T-helper 17 cell (primary cell): ENCODE measurements at regions not wholly inside any gene's neighbourhood (a gene's known extent, or its start where the extent isn't known, plus 50 kb on each side); places are given as distances from the start of the nearest gene placed in this dataset.
"Not testable (repeated sequence)": the region's sequence is repeated elsewhere in the genome, so short reads cannot be mapped to it uniquely, and the experiment has no call there.

ENCODE experiments used
- ATAC-seq: fragments of 150-1000 bp; cut with Tn5 transposase; 2 replicates; pipeline ENCODE4 v1.10.0; 2021; ENCODE audit warnings: mild to moderate bottlenecking, moderate library complexity
- DNase-seq, 3 donors: peaks; one replicate each; pipeline versions ENCODE4 v3.0.0 to v3.0.0-alpha.2; 2020 to 2021
- H3K9me3 ChIP-seq: one replicate; pipeline ENCODE4 v1.7.0; 2013; ENCODE audit warnings: low read length, mild to moderate bottlenecking; ENCODE audit not compliant: control insufficient read depth, poor library complexity, severe bottlenecking
- H3K27ac Mint-ChIP-seq: one replicate; pipeline ENCODE4 v1.8.0; 2022; ENCODE audit warnings: mild to moderate bottlenecking, moderate library complexity, mixed read lengths
- H3K27me3 Mint-ChIP-seq: one replicate; pipeline ENCODE4 v1.8.0; 2022; ENCODE audit warnings: mixed read lengths
- H3K36me3 Mint-ChIP-seq: one replicate; pipeline ENCODE4 v1.8.0; 2022; ENCODE audit warnings: low read depth, mixed read lengths
- H3K4me1 Mint-ChIP-seq: one replicate; pipeline ENCODE4 v1.8.0; 2022; ENCODE audit warnings: mild to moderate bottlenecking, mixed read lengths
- H3K4me3 Mint-ChIP-seq: one replicate; pipeline ENCODE4 v1.8.0; 2022; ENCODE audit warnings: mild to moderate bottlenecking, moderate library complexity, mixed read lengths

DNA sequence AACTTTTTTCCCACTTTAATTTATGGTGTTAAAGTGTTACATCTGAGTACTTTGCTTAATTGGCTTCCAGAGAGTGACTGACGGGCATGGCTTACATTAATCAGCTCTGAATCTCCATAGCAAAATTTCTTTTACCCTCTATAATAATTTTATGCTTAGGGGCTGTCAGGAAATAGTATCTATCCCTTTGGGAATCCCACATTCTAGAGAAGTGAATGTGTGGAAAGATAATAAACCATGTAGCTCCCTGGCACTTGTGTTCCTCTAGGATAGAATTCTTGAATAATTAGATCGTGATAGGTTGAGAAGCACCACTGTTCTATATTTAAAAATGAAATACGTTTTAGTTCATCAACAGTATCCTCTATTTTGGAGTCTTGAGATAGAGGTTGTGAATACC, 89.6 kb downstream of the DNAJB9 start:
- H3K9me3 ChIP-seq: no peaks in the 10 kb centered on the region
- ATAC-seq (no peak), DNase-seq (no peak)
- H3K36me3 Mint-ChIP-seq: no peaks in the 10 kb centered on the region
- H3K4me3 Mint-ChIP-seq: no peak overlapping the region
- peaks cover 10% of the 10 kb centered on the region for H3K27me3 Mint-ChIP-seq
- H3K4me1 Mint-ChIP-seq: no peaks in the 10 kb centered on the region
- no peak overlapping the region for H3K27ac Mint-ChIP-seq

DNA sequence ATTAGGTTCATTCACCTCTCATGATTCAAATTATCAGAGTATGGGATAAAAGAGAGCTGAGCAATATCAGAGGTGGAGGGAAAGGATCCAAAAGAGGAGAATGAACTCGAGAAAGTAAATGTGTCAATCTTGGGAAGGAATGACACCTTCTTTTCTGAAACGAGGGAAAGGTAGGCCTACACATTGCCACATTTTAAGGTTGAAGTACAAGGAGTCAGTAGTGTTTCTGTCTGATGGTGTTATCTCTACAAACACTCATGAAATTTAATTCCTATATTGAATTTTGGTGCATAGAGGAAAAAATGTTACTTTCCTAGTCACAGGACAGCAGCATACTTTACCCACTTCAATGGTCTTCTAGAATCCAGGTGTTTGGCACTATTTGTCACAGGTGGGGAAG, 90.2 kb downstream of the DNAJB9 start:
- H3K27me3 Mint-ChIP-seq: peaks cover 10% of the 10 kb centered on the region
- DNase-seq (no peak), ATAC-seq (no peak)
- no peaks in the 10 kb centered on the region for H3K9me3 ChIP-seq
- no peak overlapping the region for H3K27ac Mint-ChIP-seq
- H3K36me3 Mint-ChIP-seq: no peaks in the 10 kb centered on the region
- H3K4me3 Mint-ChIP-seq: no peak overlapping the region
- no peaks in the 10 kb centered on the region for H3K4me1 Mint-ChIP-seq

DNA sequence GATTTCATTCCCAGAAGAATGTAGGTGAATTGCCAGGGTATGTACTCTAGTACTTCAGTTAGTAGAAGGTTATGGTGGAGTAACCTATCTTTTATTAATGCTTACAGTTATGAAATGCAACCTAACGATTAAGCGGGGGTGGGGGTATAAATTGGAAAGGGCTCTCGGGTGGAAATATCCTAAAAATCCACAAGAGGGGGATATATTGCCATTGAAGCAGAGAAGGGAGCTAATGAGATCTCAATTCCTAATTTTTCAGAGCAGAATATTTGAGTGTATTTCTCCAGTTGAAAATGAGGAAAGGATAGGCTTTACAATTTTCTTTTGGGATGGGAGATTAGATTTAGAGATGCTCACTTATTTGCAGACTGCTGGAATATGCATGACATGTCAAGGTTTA, 90.8 kb downstream of the DNAJB9 start:
- no peak for ATAC-seq

DNA sequence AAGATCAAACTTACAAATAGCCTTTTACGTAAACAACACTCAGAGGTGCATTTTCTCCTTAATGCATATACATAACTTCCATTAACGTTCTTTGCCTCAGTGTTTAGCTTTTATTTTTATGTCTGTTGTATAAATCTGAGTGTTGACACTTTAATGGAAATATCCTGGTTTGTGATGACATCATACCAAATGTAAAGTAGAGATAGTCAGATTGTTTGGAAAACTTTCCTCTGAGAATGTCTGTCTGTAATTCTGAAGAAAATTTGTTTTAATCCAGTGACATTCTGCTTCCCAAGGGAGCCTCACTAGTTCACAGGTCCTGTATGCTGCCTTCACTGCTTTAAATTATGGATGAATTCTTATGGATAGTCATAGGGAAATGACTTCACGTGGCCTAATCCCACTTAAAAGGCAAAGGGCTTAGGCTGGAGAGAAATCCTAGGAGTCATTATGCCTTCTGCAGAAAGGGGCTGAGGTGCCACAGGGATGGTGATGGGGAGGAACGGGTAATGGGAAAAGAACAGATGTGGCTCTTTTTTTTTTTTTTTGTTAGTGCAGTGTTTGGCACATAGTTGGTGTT, 93.2 kb downstream of the DNAJB9 start:
- no peak overlapping the region for H3K27ac Mint-ChIP-seq
- peaks cover 2% of the 10 kb centered on the region for H3K36me3 Mint-ChIP-seq
- DNase-seq (no peak), ATAC-seq (no peak)
- no peaks in the 10 kb centered on the region for H3K9me3 ChIP-seq
- H3K4me3 Mint-ChIP-seq: no peak overlapping the region
- no peaks in the 10 kb centered on the region for H3K4me1 Mint-ChIP-seq
- peaks cover 10% of the 10 kb centered on the region for H3K27me3 Mint-ChIP-seq

More for the DNA sequence above, 90.8 kb downstream of the DNAJB9 start:
- Mint-ChIP-seq H3K4me3 (no peak overlapping the region), H3K27ac (no peak overlapping the region), H3K4me1 (no peaks in the 10 kb centered on the region), H3K27me3 (peaks cover 10% of the 10 kb centered on the region), H3K36me3 (no peaks in the 10 kb centered on the region)
- no peak for DNase-seq
- H3K9me3 ChIP-seq: no peaks in the 10 kb centered on the region

DNA sequence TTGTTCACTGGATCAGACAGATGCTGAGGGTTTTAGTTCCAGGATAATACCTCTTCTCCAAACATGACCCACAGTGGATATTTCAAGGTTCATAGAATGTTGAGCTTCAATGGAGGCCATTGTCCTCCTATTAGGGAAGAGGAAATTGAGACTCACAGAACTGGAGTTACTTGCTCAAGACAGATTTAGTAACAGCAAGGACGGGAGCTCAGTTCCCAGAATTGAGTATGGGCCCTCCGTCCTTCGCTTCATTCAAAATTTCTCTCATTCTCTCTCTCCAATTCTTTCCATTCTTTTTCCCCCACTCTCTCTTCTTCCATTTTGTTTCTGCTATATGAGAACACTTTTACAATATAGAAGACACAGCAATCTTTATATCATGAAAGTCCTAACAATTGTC, 94.0 kb downstream of the DNAJB9 start:
- Mint-ChIP-seq H3K36me3 (peaks cover 2% of the 10 kb centered on the region), H3K4me3 (no peak overlapping the region), H3K27ac (no peak overlapping the region), H3K4me1 (no peaks in the 10 kb centered on the region), H3K27me3 (peaks cover 10% of the 10 kb centered on the region)
- no peak for DNase-seq
- H3K9me3 ChIP-seq: no peaks in the 10 kb centered on the region
- ATAC-seq: no peak

DNA sequence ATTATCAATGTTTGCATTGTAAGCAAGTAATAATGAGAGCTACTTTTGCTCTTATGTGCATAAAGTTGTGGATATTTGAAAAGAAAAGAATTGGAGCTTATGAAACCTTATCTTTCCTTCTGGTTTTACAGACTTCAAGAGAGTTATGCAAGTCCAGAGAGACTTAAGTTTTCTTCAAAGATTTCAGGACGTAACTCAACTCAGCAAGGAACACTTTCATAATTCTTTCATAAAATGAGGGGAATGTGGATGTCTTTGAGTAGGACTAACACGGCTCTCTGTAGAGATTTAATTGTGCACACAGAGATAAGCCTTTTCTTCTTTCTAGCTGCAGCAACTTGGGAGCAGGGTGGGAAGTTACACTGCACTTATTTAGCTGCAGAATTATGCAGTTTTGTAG, 97.5 kb downstream of the DNAJB9 start:
- Mint-ChIP-seq H3K36me3 (peaks cover 2% of the 10 kb centered on the region), H3K4me3 (no peak overlapping the region), H3K4me1 (no peaks in the 10 kb centered on the region), H3K27me3 (no peaks in the 10 kb centered on the region), H3K27ac (no peak overlapping the region)
- no peak for DNase-seq
- no peak for ATAC-seq
- H3K9me3 ChIP-seq: no peaks in the 10 kb centered on the region

DNA sequence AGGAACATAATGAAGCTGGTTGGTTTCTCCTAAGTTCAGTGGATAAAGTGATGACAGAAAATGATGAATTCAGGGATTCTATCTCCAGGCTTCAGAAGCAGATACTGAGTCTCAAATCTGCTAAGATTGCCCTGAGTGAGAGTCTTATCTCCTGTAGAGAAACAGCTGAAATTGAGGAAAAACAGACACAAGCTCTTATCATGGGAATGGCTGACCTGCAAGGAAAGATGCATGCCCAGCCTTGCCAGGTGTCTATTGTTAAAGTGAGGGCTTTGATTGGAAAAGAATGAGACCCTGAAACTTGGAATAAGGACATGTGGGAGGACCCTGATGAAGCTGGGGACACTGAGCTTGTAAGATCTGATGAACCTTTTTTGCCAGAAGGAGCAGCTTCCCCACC, 100.3 kb downstream of the DNAJB9 start:
- Mint-ChIP-seq H3K36me3 (peaks cover 2% of the 10 kb centered on the region), H3K4me1 (no peaks in the 10 kb centered on the region), H3K4me3 (no peak overlapping the region), H3K27me3 (no peaks in the 10 kb centered on the region), H3K27ac (no peak overlapping the region)
- DNase-seq: no peak
- ATAC-seq: no peak
- H3K9me3 ChIP-seq: no peaks in the 10 kb centered on the region

DNA sequence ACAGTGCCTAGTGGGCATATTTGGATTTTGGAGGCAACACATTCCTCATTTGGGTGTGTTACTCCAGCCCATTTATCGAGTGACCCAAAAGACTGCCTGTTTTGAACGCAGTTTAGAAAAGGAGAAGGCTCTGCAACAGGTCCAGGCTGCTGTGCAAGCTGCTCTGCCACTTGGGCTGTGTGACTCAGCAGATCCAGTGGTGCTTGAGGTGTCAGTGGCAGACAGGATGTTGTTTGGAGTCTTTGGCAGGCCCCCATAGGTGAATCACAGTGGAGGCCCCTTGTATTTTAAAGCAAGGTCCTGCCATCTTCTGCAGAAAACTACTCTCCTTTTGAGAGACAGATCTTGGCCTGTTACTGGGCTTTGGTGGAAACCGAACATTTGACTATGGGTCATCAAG, 104.0 kb downstream of the DNAJB9 start:
- not testable (repeated sequence) for ATAC-seq, DNase-seq, H3K36me3 Mint-ChIP-seq, H3K9me3 ChIP-seq, H3K27ac Mint-ChIP-seq, H3K27me3 Mint-ChIP-seq, H3K4me3 Mint-ChIP-seq, H3K4me1 Mint-ChIP-seq

DNA sequence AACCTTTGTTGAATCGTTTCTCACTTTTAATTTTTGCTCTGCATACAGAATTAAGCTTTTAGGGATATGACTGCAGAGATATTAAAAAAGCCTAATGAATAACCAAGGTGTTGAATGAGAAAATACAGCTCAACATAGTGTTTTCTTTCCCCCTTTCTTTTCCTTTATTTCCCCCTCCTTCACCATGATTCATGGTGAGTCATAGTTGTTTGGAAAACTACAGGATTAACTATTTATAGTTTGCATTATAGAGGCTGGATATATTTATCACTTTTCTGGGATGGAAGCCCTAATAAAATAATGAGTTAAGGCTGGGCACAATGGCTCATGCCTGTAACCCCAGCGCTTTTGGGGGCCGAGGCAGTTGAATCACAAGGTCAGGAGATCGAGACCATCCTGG, 115.0 kb downstream of the DNAJB9 start:
- Mint-ChIP-seq H3K27me3 (no peaks in the 10 kb centered on the region), H3K4me1 (no peaks in the 10 kb centered on the region), H3K36me3 (no peaks in the 10 kb centered on the region), H3K4me3 (no peak overlapping the region), H3K27ac (no peak overlapping the region)
- DNase-seq (no peak), ATAC-seq (no peak)
- H3K9me3 ChIP-seq: no peaks in the 10 kb centered on the region

DNA sequence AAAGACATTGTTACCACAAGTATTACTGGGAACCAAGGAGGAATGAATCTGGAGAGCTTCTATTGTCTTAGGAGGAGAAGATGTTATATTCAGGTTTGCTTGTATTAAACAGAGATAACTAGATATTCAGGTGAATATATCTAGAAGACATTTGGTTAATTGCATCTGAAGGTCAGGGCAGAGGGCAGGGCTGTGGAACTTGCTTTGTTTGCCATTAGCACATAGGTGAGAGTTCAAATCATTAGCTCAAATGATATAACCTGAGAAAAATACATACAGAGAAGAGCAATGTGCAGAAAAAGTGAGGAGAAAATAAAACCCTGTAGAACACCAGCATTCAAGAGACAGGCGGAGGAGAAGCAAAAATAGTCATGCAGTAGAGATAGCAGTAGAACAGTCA, 116.8 kb downstream of the DNAJB9 start:
- Mint-ChIP-seq H3K27me3 (no peaks in the 10 kb centered on the region), H3K4me1 (no peaks in the 10 kb centered on the region), H3K27ac (no peak overlapping the region), H3K36me3 (no peaks in the 10 kb centered on the region), H3K4me3 (no peak overlapping the region)
- ATAC-seq (no peak), DNase-seq (no peak)
- H3K9me3 ChIP-seq: no peaks in the 10 kb centered on the region

DNA sequence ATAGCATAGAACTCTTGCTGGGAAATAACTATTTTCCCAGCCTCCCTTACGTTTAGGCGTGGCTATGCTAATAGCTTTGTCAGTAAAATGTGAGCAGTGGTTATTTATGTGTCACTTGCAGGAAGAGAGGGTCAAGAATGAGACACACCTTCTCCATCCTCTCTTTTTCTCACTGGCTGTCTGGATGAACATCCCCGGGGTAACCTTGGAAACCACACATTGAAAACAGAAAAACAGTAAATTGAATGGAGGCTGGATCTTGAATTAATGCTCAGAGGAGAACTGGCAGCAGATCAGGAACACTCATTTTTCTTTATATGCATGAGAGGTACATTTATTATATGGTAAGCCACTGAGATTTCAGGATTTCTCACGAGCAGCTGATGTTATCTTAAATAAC, 127.6 kb downstream of the DNAJB9 start:
- Mint-ChIP-seq H3K36me3 (no peaks in the 10 kb centered on the region), H3K4me3 (no peak overlapping the region), H3K27ac (no peak overlapping the region), H3K27me3 (no peaks in the 10 kb centered on the region), H3K4me1 (no peaks in the 10 kb centered on the region)
- DNase-seq (no peak), ATAC-seq (no peak)
- no peaks in the 10 kb centered on the region for H3K9me3 ChIP-seq

DNA sequence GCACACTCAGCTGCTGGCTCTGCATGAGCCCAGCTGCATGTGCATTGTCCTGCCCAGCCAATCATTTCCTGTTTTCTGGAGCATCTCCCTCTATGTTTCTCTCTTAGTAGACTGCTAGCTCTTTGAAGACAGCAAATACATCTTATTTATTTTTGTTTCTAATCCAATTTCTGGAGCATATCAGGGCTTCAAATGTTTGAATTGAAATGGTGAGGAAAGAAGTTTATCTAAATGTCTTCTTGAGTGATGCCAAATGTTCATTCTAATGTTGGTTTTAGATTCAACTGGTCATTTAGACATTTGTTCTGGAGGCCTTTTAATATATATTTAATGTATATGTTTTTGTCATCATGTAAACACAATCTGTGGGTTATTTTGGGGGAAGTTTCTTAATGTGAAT, 141.9 kb downstream of the DNAJB9 start:
- Mint-ChIP-seq H3K4me1 (no peaks in the 10 kb centered on the region), H3K27ac (no peak overlapping the region), H3K36me3 (no peaks in the 10 kb centered on the region), H3K27me3 (no peaks in the 10 kb centered on the region), H3K4me3 (no peak overlapping the region)
- H3K9me3 ChIP-seq: no peaks in the 10 kb centered on the region
- no peak for ATAC-seq
- DNase-seq: no peak

DNA sequence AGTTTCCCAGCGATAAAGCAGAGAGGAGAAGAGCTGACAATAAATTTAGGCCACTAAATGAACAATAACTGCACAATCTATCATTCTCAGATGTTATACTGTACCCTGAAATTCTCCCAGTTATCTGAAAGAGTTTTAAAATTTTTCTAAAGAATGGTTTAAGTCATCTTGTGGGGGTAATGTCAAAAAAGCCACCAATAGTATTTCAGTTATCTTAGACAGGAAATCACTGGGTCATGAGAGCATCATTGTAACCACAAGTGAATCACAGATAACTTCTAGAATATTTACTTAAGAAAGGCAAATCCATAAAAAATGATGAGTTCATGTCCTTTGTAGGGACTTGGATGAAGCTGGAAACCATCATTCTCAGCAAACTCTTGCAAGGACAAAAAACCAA, 147.1 kb downstream of the DNAJB9 start:
- Mint-ChIP-seq H3K4me1 (no peaks in the 10 kb centered on the region), H3K36me3 (no peaks in the 10 kb centered on the region), H3K27me3 (no peaks in the 10 kb centered on the region), H3K4me3 (no peak overlapping the region), H3K27ac (no peak overlapping the region)
- H3K9me3 ChIP-seq: no peaks in the 10 kb centered on the region
- no peak for ATAC-seq
- no peak for DNase-seq

DNA sequence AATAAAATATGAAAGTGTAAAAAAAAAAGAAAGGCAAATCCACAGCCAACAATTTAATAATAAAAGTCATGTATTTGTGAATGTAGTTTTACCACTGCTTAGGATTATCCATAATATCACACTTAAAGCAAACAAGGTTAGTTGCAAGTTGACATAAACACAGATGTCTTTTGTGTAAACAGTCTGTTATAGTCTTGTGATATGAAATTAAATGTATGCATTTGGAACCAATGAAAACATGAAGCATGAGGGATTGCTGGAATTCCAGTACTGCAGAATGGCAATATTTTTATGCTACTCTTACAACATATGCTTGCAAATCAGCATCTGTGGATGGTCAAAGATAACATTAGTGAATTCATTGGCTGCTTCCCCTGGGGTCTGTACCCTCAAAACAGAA, 148.1 kb downstream of the DNAJB9 start:
- Mint-ChIP-seq H3K27me3 (no peaks in the 10 kb centered on the region), H3K4me1 (no peaks in the 10 kb centered on the region), H3K36me3 (no peaks in the 10 kb centered on the region), H3K4me3 (no peak overlapping the region), H3K27ac (no peak overlapping the region)
- no peaks in the 10 kb centered on the region for H3K9me3 ChIP-seq
- ATAC-seq: no peak
- DNase-seq: no peak

DNA sequence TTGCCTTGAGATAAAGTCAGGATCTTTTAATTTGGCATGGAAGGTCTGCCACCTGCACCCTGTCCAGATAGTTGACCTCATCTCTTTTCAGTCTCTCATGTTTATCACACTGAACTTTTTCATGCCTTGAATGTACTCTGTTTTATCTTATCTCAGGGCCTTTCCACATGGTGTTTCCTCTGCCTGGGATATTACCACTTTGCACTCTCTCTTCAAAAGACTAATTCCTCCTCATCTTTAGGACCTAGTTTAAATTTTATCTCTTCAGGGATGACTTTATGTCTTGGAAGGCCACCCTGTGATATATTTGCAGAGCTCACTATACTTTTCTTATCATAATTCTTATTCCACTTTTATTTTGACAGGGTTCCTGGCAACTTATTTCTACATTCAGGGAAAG, 150.0 kb downstream of the DNAJB9 start:
- Mint-ChIP-seq H3K4me3 (no peak overlapping the region), H3K27me3 (no peaks in the 10 kb centered on the region), H3K27ac (no peak overlapping the region), H3K4me1 (no peaks in the 10 kb centered on the region), H3K36me3 (no peaks in the 10 kb centered on the region)
- H3K9me3 ChIP-seq: no peaks in the 10 kb centered on the region
- DNase-seq (no peak), ATAC-seq (no peak)
